HepG2 (cell line): ENCODE measurements at regions not wholly inside any gene's neighbourhood (a gene's known extent, or its start where the extent isn't known, plus 50 kb on each side); places are given as distances from the start of the nearest gene placed in this dataset.

ENCODE experiments used
- ATAC-seq: fragments of 200-7000 bp; cut with Tn5 transposase; 3 replicates; pipeline ENCODE4 v1.9.1; 2020; ENCODE audit warnings: mild to moderate bottlenecking, moderate library complexity
- BruUV-seq: library from RNA; stranded (reverse); fragments of 400-500 nt; replicated peaks from 2 replicates; lab custom pipeline; 2021; lab: Mats Ljungman, UMichigan
- CTCF ChIA-PET: fragments of 300-600 bp; formaldehyde crosslinking; extraction: SDS; loops from one replicate; lab custom pipeline; 2021; ENCODE audit warnings: low total read pairs, inconsistent platforms, low intra/inter-chr PET ratio; lab: Yijun Ruan, JAX
- POLR2A ChIA-PET: fragments of 350-600 bp; sonication (Branson Sonifier 250); formaldehyde crosslinking; loops from one replicate; lab custom pipeline; 2020; ENCODE audit warnings: antibody characterized with exemption, inconsistent platforms; lab: Yijun Ruan, JAX
- DNase-seq: peaks from one replicate; pipeline ENCODE4 v3.0.0-alpha.2; 2015; ENCODE audit warnings: low spot score
- FAIRE-seq: peaks from 3 replicates; lab custom pipeline; 2011; peaks lifted over from hg19 to GRCh38; lab: Jason Lieb, UNC
- H2AFZ ChIP-seq: one replicate; pipeline ENCODE4 v1.6.1; 2011; ENCODE audit warnings: low read length, inconsistent platforms
- H3K27ac ChIP-seq: fragments of 300-600 bp; 3 replicates; pipeline ENCODE4 v1.8.0; 2011; ENCODE audit warnings: mixed run types, mild to moderate bottlenecking, mixed read lengths, low read length, inconsistent platforms; ENCODE audit not compliant: insufficient read depth; ENCODE audit errors: extremely low read length
- H3K27me3 ChIP-seq, 2 experiments: fragments of 200-600 bp in 1 of 2; 2 replicates in 1 of 2; 3 replicates in 1 of 2; pipeline versions ENCODE4 v1.6.0 to v1.8.0; 2011; ENCODE audit warnings: low read length in 2 of 2, mild to moderate bottlenecking in 2 of 2, moderate library complexity in 2 of 2, inconsistent platforms in 1 of 2; ENCODE audit not compliant: insufficient read depth in 2 of 2, control insufficient read depth in 1 of 2
- H3K36me3 ChIP-seq, 2 experiments: fragments of 200-600 bp in 1 of 2; replicated peaks in 1 of 2; 2 replicates in 1 of 2; 3 replicates in 1 of 2; pipeline versions ENCODE4 v1.5.1 to v1.8.0; 2011; ENCODE audit warnings: low read length in 2 of 2, inconsistent platforms in 1 of 2; ENCODE audit not compliant: insufficient read depth in 2 of 2, control insufficient read depth in 1 of 2
- H3K4me1 ChIP-seq: 2 replicates; pipeline ENCODE4 v1.5.1; 2012; ENCODE audit warnings: low read length, inconsistent platforms; ENCODE audit not compliant: insufficient read depth
- H3K4me2 ChIP-seq: 2 replicates; pipeline ENCODE4 v1.6.0; 2011; ENCODE audit warnings: low read depth, low read length, inconsistent platforms
- H3K4me3 ChIP-seq, 3 experiments: fragments of 200-600 bp in 1 of 3; sonication (generic), shearing (Covaris generic) in 1 of 3; replicated peaks in 1 of 3; 2 replicates each; pipeline ENCODE4 v1.5.1; 2011 to 2016; ENCODE audit warnings: low read length in 3 of 3, inconsistent platforms in 2 of 3, low read depth in 2 of 3, mild to moderate bottlenecking in 2 of 3, control low read depth in 1 of 3, mixed read lengths in 1 of 3; ENCODE audit not compliant: insufficient read depth in 1 of 3
- H3K79me2 ChIP-seq: one replicate; pipeline ENCODE4 v1.6.1; 2011; ENCODE audit warnings: low read length, inconsistent platforms; ENCODE audit not compliant: insufficient read depth
- H3K9ac ChIP-seq: 2 replicates; pipeline ENCODE4 v1.6.0; 2011; ENCODE audit warnings: mild to moderate bottlenecking, low read depth, low read length, inconsistent platforms; ENCODE audit not compliant: insufficient read depth
- H3K9me3 ChIP-seq: 2 replicates; pipeline ENCODE4 v1.5.1; 2012; ENCODE audit warnings: mild to moderate bottlenecking, low read length
- H4K20me1 ChIP-seq: 2 replicates; pipeline ENCODE4 v1.6.0; 2011; ENCODE audit warnings: inconsistent platforms, mild to moderate bottlenecking, low read length, moderate library complexity; ENCODE audit not compliant: insufficient read depth
- ATAD3A ChIP-seq: sonication (generic); formaldehyde crosslinking; IDR thresholded peaks from 2 replicates; pipeline ENCODE4 v1.4.0; 2020; ENCODE audit warnings: missing genetic modification reagents
- ATF7-NPFF ChIP-seq: sonication (generic); formaldehyde crosslinking; IDR thresholded peaks from 2 replicates; pipeline ENCODE4 v1.8.1; 2023; ENCODE audit warnings: mild to moderate bottlenecking, low read depth, missing genetic modification reagents, moderate library complexity
- FOSL1 ChIP-seq: sonication (generic); formaldehyde crosslinking; IDR thresholded peaks from 2 replicates; pipeline ENCODE4 v1.9.0; 2021; ENCODE audit warnings: missing genetic modification reagents, borderline replicate concordance
- FOXC1 ChIP-seq: sonication (generic); formaldehyde crosslinking; IDR thresholded peaks from 2 replicates; pipeline ENCODE4 v1.8.0; 2022; ENCODE audit warnings: mild to moderate bottlenecking, missing genetic modification reagents, borderline replicate concordance
- FOXK1 ChIP-seq: sonication (generic); formaldehyde crosslinking; IDR thresholded peaks from 2 replicates; pipeline ENCODE4 v1.4.0; 2020; ENCODE audit warnings: low read depth, missing genetic modification reagents, borderline replicate concordance
- GABPB1 ChIP-seq: IDR thresholded peaks from 2 replicates; pipeline ENCODE4 v1.6.1; 2016; ENCODE audit warnings: mild to moderate bottlenecking, missing genetic modification reagents, moderate library complexity, missing compliant biosample characterization
- KDM3A ChIP-seq: IDR thresholded peaks from 2 replicates; pipeline ENCODE4 v1.6.1; 2018; ENCODE audit warnings: low read depth, missing compliant biosample characterization
- MLX ChIP-seq: IDR thresholded peaks from 2 replicates; pipeline ENCODE4 v1.6.1; 2016
- PBX3 ChIP-seq: sonication (generic); formaldehyde crosslinking; IDR thresholded peaks from 2 replicates; pipeline ENCODE4 v1.8.1; 2023; ENCODE audit warnings: missing genetic modification reagents, inconsistent platforms, borderline replicate concordance
- ZNF577 ChIP-seq: sonication (generic); formaldehyde crosslinking; IDR thresholded peaks from 2 replicates; pipeline ENCODE4 v1.4.0; 2020; ENCODE audit warnings: mild to moderate bottlenecking, low read depth, missing genetic modification reagents, borderline replicate concordance
- ZNF598 ChIP-seq: sonication (generic); formaldehyde crosslinking; IDR thresholded peaks from 2 replicates; pipeline ENCODE4 v1.5.1; 2020; ENCODE audit warnings: mild to moderate bottlenecking, missing genetic modification reagents, borderline replicate concordance
- ZNF674 ChIP-seq: sonication (generic); formaldehyde crosslinking; IDR thresholded peaks from 2 replicates; pipeline ENCODE4 v1.5.0; 2020; ENCODE audit warnings: low read depth, mild to moderate bottlenecking, missing genetic modification reagents
- ZNF790 ChIP-seq: sonication (generic); formaldehyde crosslinking; IDR thresholded peaks from 2 replicates; pipeline ENCODE4 v1.8.0; 2022; ENCODE audit warnings: missing genetic modification reagents, mild to moderate bottlenecking, borderline replicate concordance
- WGBS: methylation state at CpG from one replicate; pipeline ENCODE4 v1.1.6; 2017; ENCODE audit warnings: low lambda C conversion rate; 5-methylcytosine and 5-hydroxymethylcytosine counted together
- in situ Hi-C: cut with HindIII; loops from 2 replicates; pipeline ENCODE4 v1.10.0; 2017; ENCODE audit warnings: low pct_unique_long_range_greater_than_20kb; ENCODE audit not compliant: extremely low pct_ligation_motif_present
- intact Hi-C: fragments of 100-400 bp; cut with micrococcal nuclease; formaldehyde crosslinking; loops from one replicate; pipeline ENCODE4 v1.10.0; 2022; ENCODE audit not compliant: unreplicated experiment

- TF ChIP-seq ATF7-NPFF (CRISPR knock-in tag) (no peak), FOSL1 (CRISPR knock-in tag) (no peak)
Measured at GRCh38 chr3:111282024-111282423, 210.4 kb downstream of the NECTIN3 start (continued).

- ChIA-PET CTCF (no interaction called here), POLR2A (no interaction called here)
- H3K4me1 ChIP-seq: no peaks in the 10 kb centered on the region
- H3K4me3 ChIP-seq: no peak overlapping the region
- no peaks in the 10 kb centered on the region for H4K20me1 ChIP-seq
- FAIRE-seq: no peak
- intact Hi-C loops: no loop called here
- H3K9me3 ChIP-seq: no peaks in the 10 kb centered on the region
- H3K27ac ChIP-seq: no peak overlapping the region
- no peak overlapping the region for H3K4me2 ChIP-seq
- H3K9ac ChIP-seq: no peak overlapping the region
- BruUV-seq: no TSS peak
- H3K79me2 ChIP-seq: no peaks in the 10 kb centered on the region
- WGBS: 40% methylated on average over 4 of the region's 4 CpGs
- no peaks in the 10 kb centered on the region for H3K36me3 ChIP-seq
- H3K27me3 ChIP-seq: no peaks in the 10 kb centered on the region
- TF ChIP-seq KDM3A (CRISPR knock-in tag) (no peak), PBX3 (CRISPR knock-in tag) (no peak), FOXC1 (CRISPR knock-in tag) (no peak), ZNF674 (no peak), ATAD3A (CRISPR knock-in tag) (no peak), FOXK1 (CRISPR knock-in tag) (no peak), ZNF790 (no peak), ZNF598 (no peak), ZNF577 (no peak), MLX (CRISPR knock-in tag) (no peak), GABPB1 (no peak)
- TF ChIP-seq, all 625 proteins: peak for 0
- no peak overlapping the region for H2AFZ ChIP-seq
- ATAC-seq: no peak
- in situ Hi-C loops: no loop called here
- no peak for DNase-seq
Measured at GRCh38 chr3:111283165-111283564, 211.5 kb downstream of the NECTIN3 start.
